ENCODE measurements at regions not wholly inside any gene's neighbourhood (a gene's known extent, or its start where the extent isn't known, plus 50 kb on each side); places are given as distances from the start of the nearest gene placed in this dataset.

GRCh38 chr16:65772134-65772732 lies 594.3 kb upstream of the CDH5 start:
- TF ChIP-seq CTCF (IDR thresholded peaks at IDR 0.05) (no peak), EZH2 (IDR thresholded peaks at IDR 0.05; ENCODE audit: borderline replicate concordance, insufficient read depth, low read depth, low read length, poor library complexity, severe bottlenecking) (no peak)
